ENCODE measurements at regions not wholly inside any gene's neighbourhood (a gene's known extent, or its start where the extent isn't known, plus 50 kb on each side); places are given as distances from the start of the nearest gene placed in this dataset.

- Histone ChIP-seq H4K20me1 (ENCODE audit: insufficient read depth, low read length) (no peaks in the 10 kb centered on the region), H3K9ac (ENCODE audit: low read depth, low read length) (no peak overlapping the region), H2AFZ (ENCODE audit: low read depth, low read length) (no peak overlapping the region), H3K4me2 (ENCODE audit: insufficient read depth, low read length) (no peak overlapping the region), H3K79me2 (ENCODE audit: insufficient read depth, low read length) (no peaks in the 10 kb centered on the region), H3K27me3 (ENCODE audit: insufficient read depth, low read length, poor library complexity) (no peaks in the 10 kb centered on the region), H3K27ac (ENCODE audit: low read length) (no peak overlapping the region), H3K4me3 (ENCODE audit: low read depth in 1 of 2, low read length in 2 of 2) (no peak overlapping the region), H3K36me3 (ENCODE audit: insufficient read depth, low read length) (no peaks in the 10 kb centered on the region), H3K4me1 (ENCODE audit: insufficient read depth, low read length) (no peaks in the 10 kb centered on the region), H3K9me3 (ENCODE audit: insufficient read depth, low read length, severe bottlenecking) (peaks cover 8% of the 10 kb centered on the region)
- DNase-seq (no peak), ATAC-seq (ENCODE audit: insufficient read depth, low read depth) (no peak)
- TF ChIP-seq CTCF (IDR thresholded peaks at IDR 0.05; ENCODE audit: borderline replicate concordance, extremely low read depth, low read length, poor library complexity, severe bottlenecking) (no peak), EZH2 (IDR thresholded peaks at IDR 0.05; ENCODE audit: borderline replicate concordance, low read depth, low read length, severe bottlenecking) (no peak)
Measured at GRCh38 chr2:3986530-3987258, 283.3 kb downstream of the DCDC2C start.

- no peaks in the 10 kb centered on the region for H3K4me1 ChIP-seq (ENCODE audit: insufficient read depth, low read length)
- DNase-seq (no peak), ATAC-seq (ENCODE audit: insufficient read depth, low read depth) (no peak)
- H3K9me3 ChIP-seq (ENCODE audit: insufficient read depth, low read length, severe bottlenecking) = no peaks in the 10 kb centered on the region
- TF ChIP-seq EZH2 (IDR thresholded peaks at IDR 0.05; ENCODE audit: borderline replicate concordance, low read depth, low read length, severe bottlenecking) (no peak), CTCF (IDR thresholded peaks at IDR 0.05; ENCODE audit: borderline replicate concordance, extremely low read depth, low read length, poor library complexity, severe bottlenecking) (no peak)
- no peak overlapping the region for H3K9ac ChIP-seq (ENCODE audit: low read depth, low read length)
- H4K20me1 ChIP-seq (ENCODE audit: insufficient read depth, low read length) = no peaks in the 10 kb centered on the region
- H3K79me2 ChIP-seq (ENCODE audit: insufficient read depth, low read length) = no peaks in the 10 kb centered on the region
- H3K4me2 ChIP-seq (ENCODE audit: insufficient read depth, low read length) = no peak overlapping the region
- no peaks in the 10 kb centered on the region for H3K27me3 ChIP-seq (ENCODE audit: insufficient read depth, low read length, poor library complexity)
- H3K27ac ChIP-seq (ENCODE audit: low read length) = no peak overlapping the region
- no peak overlapping the region for H2AFZ ChIP-seq (ENCODE audit: low read depth, low read length)
- H3K4me3 ChIP-seq (ENCODE audit: low read depth in 1 of 2, low read length in 2 of 2) = no peak overlapping the region
- H3K36me3 ChIP-seq (ENCODE audit: insufficient read depth, low read length) = no peaks in the 10 kb centered on the region
Measured at GRCh38 chr2:4002841-4003403, 299.5 kb downstream of the DCDC2C start.

GRCh38 chr2:4012197-4012596 lies 308.8 kb downstream of the DCDC2C start:
- no peak for TF ChIP-seq CTCF (IDR thresholded peaks at IDR 0.05; ENCODE audit: borderline replicate concordance, extremely low read depth, low read length, poor library complexity, severe bottlenecking)
- TF ChIP-seq EZH2 (IDR thresholded peaks at IDR 0.05; ENCODE audit: borderline replicate concordance, low read depth, low read length, severe bottlenecking) = no peak
- no peak overlapping the region for H3K9ac ChIP-seq (ENCODE audit: low read depth, low read length)
- H3K9me3 ChIP-seq (ENCODE audit: insufficient read depth, low read length, severe bottlenecking) = no peaks in the 10 kb centered on the region
- DNase-seq = no peak
- H3K27ac ChIP-seq (ENCODE audit: low read length) = no peak overlapping the region
- H3K36me3 ChIP-seq (ENCODE audit: insufficient read depth, low read length) = no peaks in the 10 kb centered on the region
- H3K4me3 ChIP-seq (ENCODE audit: low read depth in 1 of 2, low read length in 2 of 2) = no peak overlapping the region
- H2AFZ ChIP-seq (ENCODE audit: low read depth, low read length) = no peak overlapping the region
- H3K4me2 ChIP-seq (ENCODE audit: insufficient read depth, low read length) = no peak overlapping the region
- no peaks in the 10 kb centered on the region for H3K4me1 ChIP-seq (ENCODE audit: insufficient read depth, low read length)
- H3K27me3 ChIP-seq (ENCODE audit: insufficient read depth, low read length, poor library complexity) = no peaks in the 10 kb centered on the region
- H4K20me1 ChIP-seq (ENCODE audit: insufficient read depth, low read length) = no peaks in the 10 kb centered on the region
- no peaks in the 10 kb centered on the region for H3K79me2 ChIP-seq (ENCODE audit: insufficient read depth, low read length)
- no peak for ATAC-seq (ENCODE audit: insufficient read depth, low read depth)

Data from DND-41 (cell line).